ENCODE measurements at regions not wholly inside any gene's neighbourhood (a gene's known extent, or its start where the extent isn't known, plus 50 kb on each side); places are given as distances from the start of the nearest gene placed in this dataset.

DNA sequence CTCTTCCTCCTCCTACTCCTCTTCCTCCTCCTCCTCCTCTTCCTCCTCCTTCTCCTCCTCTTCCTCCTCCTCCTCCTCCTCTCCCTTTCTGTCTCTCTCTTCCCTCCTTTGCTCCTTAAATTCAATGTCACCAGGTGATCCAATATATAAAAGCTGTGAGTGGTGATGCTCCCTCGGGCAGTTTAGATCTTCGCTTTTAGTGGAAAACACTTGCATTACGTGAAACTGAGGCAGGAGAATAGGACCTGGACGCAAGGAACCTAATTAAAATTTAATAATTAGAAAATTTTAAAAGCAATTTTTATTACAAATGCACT, 279.7 kb downstream of the XXYLT1 start:
- WGBS, 2 donors, result 71 to 83% methylated on average over 4 of the region's 4 CpGs
- TF ChIP-seq, protein P1, sequence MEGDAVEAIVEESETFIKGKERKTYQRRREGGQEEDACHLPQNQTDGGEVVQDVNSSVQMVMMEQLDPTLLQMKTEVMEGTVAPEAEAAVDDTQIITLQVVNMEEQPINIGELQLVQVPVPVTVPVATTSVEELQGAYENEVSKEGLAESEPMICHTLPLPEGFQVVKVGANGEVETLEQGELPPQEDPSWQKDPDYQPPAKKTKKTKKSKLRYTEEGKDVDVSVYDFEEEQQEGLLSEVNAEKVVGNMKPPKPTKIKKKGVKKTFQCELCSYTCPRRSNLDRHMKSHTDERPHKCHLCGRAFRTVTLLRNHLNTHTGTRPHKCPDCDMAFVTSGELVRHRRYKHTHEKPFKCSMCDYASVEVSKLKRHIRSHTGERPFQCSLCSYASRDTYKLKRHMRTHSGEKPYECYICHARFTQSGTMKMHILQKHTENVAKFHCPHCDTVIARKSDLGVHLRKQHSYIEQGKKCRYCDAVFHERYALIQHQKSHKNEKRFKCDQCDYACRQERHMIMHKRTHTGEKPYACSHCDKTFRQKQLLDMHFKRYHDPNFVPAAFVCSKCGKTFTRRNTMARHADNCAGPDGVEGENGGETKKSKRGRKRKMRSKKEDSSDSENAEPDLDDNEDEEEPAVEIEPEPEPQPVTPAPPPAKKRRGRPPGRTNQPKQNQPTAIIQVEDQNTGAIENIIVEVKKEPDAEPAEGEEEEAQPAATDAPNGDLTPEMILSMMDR (IDR thresholded peaks at IDR 0.05), result no peak
- TF ChIP-seq POLR2A (IDR thresholded peaks at IDR 0.05), result no peak

DNA sequence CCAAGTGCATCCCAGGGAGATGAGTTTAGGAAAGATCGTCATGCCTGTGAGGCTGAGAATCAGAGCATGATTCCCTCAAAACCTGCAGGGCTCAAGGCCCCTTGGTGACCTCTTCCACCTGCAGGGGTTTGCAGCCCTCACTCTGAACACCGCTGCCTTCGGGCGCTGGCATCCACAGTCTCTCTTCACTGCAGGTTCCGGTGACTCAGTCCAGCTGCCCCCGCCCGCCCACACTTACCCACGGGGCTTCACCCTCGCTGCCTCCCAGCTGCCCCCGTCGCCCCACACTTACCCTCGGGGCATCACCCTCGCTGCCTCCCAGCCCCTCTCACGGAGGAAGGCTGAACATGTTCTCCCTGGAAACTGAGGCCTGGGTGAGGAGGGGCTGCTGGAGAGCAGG, 277.1 kb downstream of the XXYLT1 start:
- Histone ChIP-seq H3K27ac (no peak overlapping the region), H3K4me3 (no peak overlapping the region), H3K36me3 (ENCODE audit: low read depth, missing control alignments) (no peaks in the 10 kb centered on the region), H3K9me3 (no peaks in the 10 kb centered on the region), H3K4me1 (no peaks in the 10 kb centered on the region), H3K27me3 (no peaks in the 10 kb centered on the region)
- DNase-seq, result no peak
- TF ChIP-seq, protein P1 (IDR thresholded peaks at IDR 0.05), result no peak
- no peak for TF ChIP-seq POLR2A (IDR thresholded peaks at IDR 0.05)
- intact Hi-C loops (cut with DNase I; ENCODE audit: low total_unique reads), result no loop called here
- 89 to 95% methylated on average over 14 of the region's 14 CpGs for WGBS, 2 donors

More for the DNA sequence above, 279.7 kb downstream of the XXYLT1 start:
- no peaks in the 10 kb centered on the region for H3K36me3 ChIP-seq (ENCODE audit: low read depth, missing control alignments)
- DNase-seq, result no peak
- no peak overlapping the region for H3K4me3 ChIP-seq
- H3K27ac ChIP-seq, result no peak overlapping the region
- H3K27me3 ChIP-seq, result no peaks in the 10 kb centered on the region
- no peaks in the 10 kb centered on the region for H3K4me1 ChIP-seq
- intact Hi-C loops (cut with DNase I; ENCODE audit: low total_unique reads), result no loop called here
- no peaks in the 10 kb centered on the region for H3K9me3 ChIP-seq

DNA sequence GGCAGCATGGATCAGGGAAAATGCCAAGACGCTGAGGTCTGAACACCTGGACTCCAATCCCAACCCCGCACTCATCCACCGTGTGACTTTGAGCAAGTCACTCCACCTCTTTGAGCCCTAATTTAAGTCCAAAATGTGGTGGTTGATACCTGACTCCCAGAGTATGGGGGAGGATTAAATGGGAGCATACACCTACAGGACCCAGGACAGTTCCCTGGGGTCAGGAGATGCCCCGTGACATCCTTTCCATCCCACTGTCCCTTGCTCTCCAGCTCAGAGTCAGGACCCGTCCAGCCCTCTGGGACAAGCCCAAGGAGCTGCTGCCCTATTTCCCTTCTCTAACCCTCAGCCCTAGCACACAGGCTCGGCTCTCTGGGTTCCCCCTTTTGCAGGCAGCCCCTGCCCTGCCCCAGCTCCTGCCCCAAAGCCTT, 276.4 kb downstream of the XXYLT1 start:
- Histone ChIP-seq H3K4me1 (no peaks in the 10 kb centered on the region), H3K27ac (no peak overlapping the region), H3K27me3 (no peaks in the 10 kb centered on the region), H3K9me3 (no peaks in the 10 kb centered on the region), H3K36me3 (ENCODE audit: low read depth, missing control alignments) (no peaks in the 10 kb centered on the region), H3K4me3 (no peak overlapping the region)
- TF ChIP-seq, protein P1 (IDR thresholded peaks at IDR 0.05), result no peak
- TF ChIP-seq POLR2A (IDR thresholded peaks at IDR 0.05), result no peak
- DNase-seq, result no peak
- intact Hi-C loops (cut with DNase I; ENCODE audit: low total_unique reads), result no loop called here
- 86 to 90% methylated on average over 6 of the region's 6 CpGs for WGBS, 2 donors

DNA sequence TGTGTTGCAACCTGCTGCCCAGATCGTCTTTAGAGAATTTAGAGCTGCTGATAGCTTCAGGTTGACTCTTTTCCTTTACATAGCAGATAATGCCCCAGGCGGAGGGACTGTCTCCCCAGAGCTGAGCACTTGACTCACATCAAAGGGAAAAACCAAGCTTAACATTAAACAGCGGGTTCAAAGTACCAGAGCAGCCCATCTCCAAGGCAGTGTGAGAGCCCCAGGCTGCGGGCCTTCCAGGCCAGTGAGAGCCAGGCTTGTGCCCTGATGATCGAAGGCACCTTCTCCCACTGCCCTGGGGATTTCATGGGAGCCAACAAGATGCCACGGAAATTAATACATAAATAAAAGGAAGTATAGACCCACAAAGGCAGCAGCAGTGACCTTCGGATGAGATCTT, 275.6 kb downstream of the XXYLT1 start:
- Histone ChIP-seq H3K4me3 (no peak overlapping the region), H3K27me3 (no peaks in the 10 kb centered on the region), H3K9me3 (no peaks in the 10 kb centered on the region), H3K27ac (no peak overlapping the region), H3K36me3 (ENCODE audit: low read depth, missing control alignments) (no peaks in the 10 kb centered on the region), H3K4me1 (no peaks in the 10 kb centered on the region)
- 76 to 95% methylated on average over 7 of the region's 7 CpGs for WGBS, 2 donors
- no peak for DNase-seq
- intact Hi-C loops (cut with DNase I; ENCODE audit: low total_unique reads), result no loop called here
- TF ChIP-seq, protein P1 (IDR thresholded peaks at IDR 0.05), result no peak
- no peak for TF ChIP-seq POLR2A (IDR thresholded peaks at IDR 0.05)

DNA sequence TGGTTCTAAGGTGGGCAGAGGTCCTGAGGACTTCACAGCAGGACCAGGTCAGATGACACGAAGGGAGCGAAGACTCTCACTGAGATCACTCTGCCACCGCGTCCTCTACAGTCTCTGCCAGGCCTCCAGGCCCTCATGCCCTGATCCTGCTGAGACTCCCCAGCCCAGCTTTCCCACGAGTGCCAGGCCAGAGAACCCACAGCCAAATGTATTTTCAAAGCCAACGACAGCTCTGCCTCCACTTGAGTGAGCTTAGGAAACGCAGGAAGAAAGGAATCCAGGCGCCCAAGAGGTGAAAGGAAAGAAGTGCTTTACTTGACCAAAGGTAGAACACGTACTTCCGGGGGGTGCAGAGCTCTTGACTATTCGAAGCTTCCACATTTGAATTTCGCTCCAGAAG, 275.0 kb downstream of the XXYLT1 start:
- no peaks in the 10 kb centered on the region for H3K9me3 ChIP-seq
- no peak overlapping the region for H3K4me3 ChIP-seq
- TF ChIP-seq, protein P1 (IDR thresholded peaks at IDR 0.05), result no peak
- TF ChIP-seq POLR2A (IDR thresholded peaks at IDR 0.05), result no peak
- no peaks in the 10 kb centered on the region for H3K4me1 ChIP-seq
- no peaks in the 10 kb centered on the region for H3K27me3 ChIP-seq
- intact Hi-C loops (cut with DNase I; ENCODE audit: low total_unique reads), result no loop called here
- 92% methylated on average over 11 to 12 of the region's 12 CpGs for whole genome bisulfite sequencing, 2 donors
- H3K36me3 ChIP-seq (ENCODE audit: low read depth, missing control alignments), result no peaks in the 10 kb centered on the region
- no peak for DNase-seq
- no peak overlapping the region for H3K27ac ChIP-seq

Data from testis (tissue), 2 donors.